ENCODE measurements at regions not wholly inside any gene's neighbourhood (a gene's known extent, or its start where the extent isn't known, plus 50 kb on each side); places are given as distances from the start of the nearest gene placed in this dataset.

GRCh38 chr11:119889728-119890280 lies 160.8 kb upstream of the NECTIN1 start:
- no peak overlapping the region for H3K27ac ChIP-seq (ENCODE audit: low read depth in 2 of 2, low read length in 1 of 2)
- no peaks in the 10 kb centered on the region for H3K9me3 ChIP-seq (ENCODE audit: control insufficient read depth in 2 of 2, insufficient read depth in 1 of 2, low read depth in 1 of 2, low read length in 1 of 2)
- WGBS, 2 donors: 72 to 82% methylated on average over 4 of the region's 4 CpGs
- H3K36me3 ChIP-seq (ENCODE audit: control insufficient read depth in 2 of 2, insufficient read depth in 2 of 2, low read length in 1 of 2): no peaks in the 10 kb centered on the region
- peaks cover 0 to 2% of the 10 kb centered on the region in 2 donors for H3K4me1 ChIP-seq (ENCODE audit: control insufficient read depth in 2 of 2, insufficient read depth in 2 of 2, low read length in 1 of 2)
- H3K4me3 ChIP-seq (ENCODE audit: low read depth in 1 of 2, low read length in 2 of 2): no peak overlapping the region
- no peaks in the 10 kb centered on the region for H3K27me3 ChIP-seq (ENCODE audit: control insufficient read depth in 1 of 2, insufficient read depth in 2 of 2, low read length in 2 of 2)

- H3K27ac ChIP-seq (ENCODE audit: low read depth in 2 of 2, low read length in 1 of 2): no peak overlapping the region
- no peak overlapping the region for H3K4me3 ChIP-seq (ENCODE audit: low read depth in 1 of 2, low read length in 2 of 2)
- H3K27me3 ChIP-seq (ENCODE audit: control insufficient read depth in 1 of 2, insufficient read depth in 2 of 2, low read length in 2 of 2): no peaks in the 10 kb centered on the region
- H3K4me1 ChIP-seq (ENCODE audit: control insufficient read depth in 2 of 2, insufficient read depth in 2 of 2, low read length in 1 of 2): peaks cover 0 to 2% of the 10 kb centered on the region in 2 donors
- H3K9me3 ChIP-seq (ENCODE audit: control insufficient read depth in 2 of 2, insufficient read depth in 1 of 2, low read depth in 1 of 2, low read length in 1 of 2): no peaks in the 10 kb centered on the region
- WGBS, 2 donors: 54 to 66% methylated on average over 5 of the region's 5 CpGs
- no peaks in the 10 kb centered on the region for H3K36me3 ChIP-seq (ENCODE audit: control insufficient read depth in 2 of 2, insufficient read depth in 2 of 2, low read length in 1 of 2)
These were observed 160.1 kb upstream of the NECTIN1 start for GRCh38 chr11:119889111-119889510.

GRCh38 chr11:119888119-119888518 lies 159.1 kb upstream of the NECTIN1 start:
- Histone ChIP-seq H3K27ac (ENCODE audit: low read depth in 2 of 2, low read length in 1 of 2) (no peak overlapping the region), H3K4me3 (ENCODE audit: low read depth in 1 of 2, low read length in 2 of 2) (no peak overlapping the region), H3K9me3 (ENCODE audit: control insufficient read depth in 2 of 2, insufficient read depth in 1 of 2, low read depth in 1 of 2, low read length in 1 of 2) (no peaks in the 10 kb centered on the region), H3K27me3 (ENCODE audit: control insufficient read depth in 1 of 2, insufficient read depth in 2 of 2, low read length in 2 of 2) (no peaks in the 10 kb centered on the region), H3K36me3 (ENCODE audit: control insufficient read depth in 2 of 2, insufficient read depth in 2 of 2, low read length in 1 of 2) (no peaks in the 10 kb centered on the region), H3K4me1 (ENCODE audit: control insufficient read depth in 2 of 2, insufficient read depth in 2 of 2, low read length in 1 of 2) (peaks cover 0 to 2% of the 10 kb centered on the region in 2 donors)
- WGBS, 2 donors: 56 to 68% methylated on average over 5 of the region's 5 CpGs

- Histone ChIP-seq H3K9me3 (ENCODE audit: control insufficient read depth in 2 of 2, insufficient read depth in 1 of 2, low read depth in 1 of 2, low read length in 1 of 2) (no peaks in the 10 kb centered on the region), H3K36me3 (ENCODE audit: control insufficient read depth in 2 of 2, insufficient read depth in 2 of 2, low read length in 1 of 2) (no peaks in the 10 kb centered on the region), H3K4me3 (ENCODE audit: low read depth in 1 of 2, low read length in 2 of 2) (no peak overlapping the region), H3K27me3 (ENCODE audit: control insufficient read depth in 1 of 2, insufficient read depth in 2 of 2, low read length in 2 of 2) (no peaks in the 10 kb centered on the region), H3K4me1 (ENCODE audit: control insufficient read depth in 2 of 2, insufficient read depth in 2 of 2, low read length in 1 of 2) (peaks cover 0 to 2% of the 10 kb centered on the region in 2 donors), H3K27ac (ENCODE audit: low read depth in 2 of 2, low read length in 1 of 2) (no peak overlapping the region)
- WGBS, 2 donors: 89 to 90% methylated on average over 11 of the region's 11 CpGs
These were observed 157.7 kb upstream of the NECTIN1 start for GRCh38 chr11:119886667-119887230.

- no peaks in the 10 kb centered on the region for H3K36me3 ChIP-seq (ENCODE audit: control insufficient read depth in 2 of 2, insufficient read depth in 2 of 2, low read length in 1 of 2)
- H3K4me1 ChIP-seq (ENCODE audit: control insufficient read depth in 2 of 2, insufficient read depth in 2 of 2, low read length in 1 of 2): peaks cover 0 to 2% of the 10 kb centered on the region in 2 donors
- WGBS, 2 donors: 62 to 77% methylated on average over 5 of the region's 5 CpGs
- H3K4me3 ChIP-seq (ENCODE audit: low read depth in 1 of 2, low read length in 2 of 2): no peak overlapping the region
- no peak overlapping the region for H3K27ac ChIP-seq (ENCODE audit: low read depth in 2 of 2, low read length in 1 of 2)
- H3K9me3 ChIP-seq (ENCODE audit: control insufficient read depth in 2 of 2, insufficient read depth in 1 of 2, low read depth in 1 of 2, low read length in 1 of 2): no peaks in the 10 kb centered on the region
- no peaks in the 10 kb centered on the region for H3K27me3 ChIP-seq (ENCODE audit: control insufficient read depth in 1 of 2, insufficient read depth in 2 of 2, low read length in 2 of 2)
These were observed 157.0 kb upstream of the NECTIN1 start for GRCh38 chr11:119885861-119886567.

- Histone ChIP-seq H3K36me3 (ENCODE audit: control insufficient read depth in 2 of 2, insufficient read depth in 2 of 2, low read length in 1 of 2) (no peaks in the 10 kb centered on the region), H3K4me3 (ENCODE audit: low read depth in 1 of 2, low read length in 2 of 2) (no peak overlapping the region), H3K4me1 (ENCODE audit: control insufficient read depth in 2 of 2, insufficient read depth in 2 of 2, low read length in 1 of 2) (peaks cover 0 to 2% of the 10 kb centered on the region in 2 donors), H3K27me3 (ENCODE audit: control insufficient read depth in 1 of 2, insufficient read depth in 2 of 2, low read length in 2 of 2) (no peaks in the 10 kb centered on the region), H3K9me3 (ENCODE audit: control insufficient read depth in 2 of 2, insufficient read depth in 1 of 2, low read depth in 1 of 2, low read length in 1 of 2) (no peaks in the 10 kb centered on the region), H3K27ac (ENCODE audit: low read depth in 2 of 2, low read length in 1 of 2) (no peak overlapping the region)
- 75 to 77% methylated on average over 5 of the region's 5 CpGs for WGBS, 2 donors
These were observed 156.1 kb upstream of the NECTIN1 start for GRCh38 chr11:119885067-119885466.

- Histone ChIP-seq H3K36me3 (ENCODE audit: control insufficient read depth in 2 of 2, insufficient read depth in 2 of 2, low read length in 1 of 2) (no peaks in the 10 kb centered on the region), H3K9me3 (ENCODE audit: control insufficient read depth in 2 of 2, insufficient read depth in 1 of 2, low read depth in 1 of 2, low read length in 1 of 2) (no peaks in the 10 kb centered on the region), H3K4me1 (ENCODE audit: control insufficient read depth in 2 of 2, insufficient read depth in 2 of 2, low read length in 1 of 2) (peaks cover 0 to 2% of the 10 kb centered on the region in 2 donors), H3K27ac (ENCODE audit: low read depth in 2 of 2, low read length in 1 of 2) (no peak overlapping the region), H3K4me3 (ENCODE audit: low read depth in 1 of 2, low read length in 2 of 2) (no peak overlapping the region), H3K27me3 (ENCODE audit: control insufficient read depth in 1 of 2, insufficient read depth in 2 of 2, low read length in 2 of 2) (no peaks in the 10 kb centered on the region)
- 77 to 83% methylated on average over 4 of the region's 4 CpGs for WGBS, 2 donors
These were observed 153.3 kb upstream of the NECTIN1 start for GRCh38 chr11:119882316-119882715.

- WGBS, 2 donors: 61 to 62% methylated on average over 7 of the region's 7 CpGs
- Histone ChIP-seq H3K4me1 (ENCODE audit: control insufficient read depth in 2 of 2, insufficient read depth in 2 of 2, low read length in 1 of 2) (peaks cover 0 to under 1% of the 10 kb centered on the region in 2 donors), H3K27ac (ENCODE audit: low read depth in 2 of 2, low read length in 1 of 2) (no peak overlapping the region), H3K9me3 (ENCODE audit: control insufficient read depth in 2 of 2, insufficient read depth in 1 of 2, low read depth in 1 of 2, low read length in 1 of 2) (no peaks in the 10 kb centered on the region), H3K4me3 (ENCODE audit: low read depth in 1 of 2, low read length in 2 of 2) (no peak overlapping the region), H3K27me3 (ENCODE audit: control insufficient read depth in 1 of 2, insufficient read depth in 2 of 2, low read length in 2 of 2) (no peaks in the 10 kb centered on the region), H3K36me3 (ENCODE audit: control insufficient read depth in 2 of 2, insufficient read depth in 2 of 2, low read length in 1 of 2) (no peaks in the 10 kb centered on the region)
These were observed 151.9 kb upstream of the NECTIN1 start for GRCh38 chr11:119880873-119881272.

GRCh38 chr11:119880143-119880542 lies 151.1 kb upstream of the NECTIN1 start:
- H3K9me3 ChIP-seq (ENCODE audit: control insufficient read depth in 2 of 2, insufficient read depth in 1 of 2, low read depth in 1 of 2, low read length in 1 of 2): no peaks in the 10 kb centered on the region
- no peaks in the 10 kb centered on the region for H3K4me1 ChIP-seq (ENCODE audit: control insufficient read depth in 2 of 2, insufficient read depth in 2 of 2, low read length in 1 of 2)
- H3K27me3 ChIP-seq (ENCODE audit: control insufficient read depth in 1 of 2, insufficient read depth in 2 of 2, low read length in 2 of 2): no peaks in the 10 kb centered on the region
- no peak overlapping the region for H3K4me3 ChIP-seq (ENCODE audit: low read depth in 1 of 2, low read length in 2 of 2)
- no peaks in the 10 kb centered on the region for H3K36me3 ChIP-seq (ENCODE audit: control insufficient read depth in 2 of 2, insufficient read depth in 2 of 2, low read length in 1 of 2)
- no peak overlapping the region for H3K27ac ChIP-seq (ENCODE audit: low read depth in 2 of 2, low read length in 1 of 2)
- WGBS, 2 donors: 64 to 66% methylated on average over 4 of the region's 4 CpGs

- peaks cover 0 to 3% of the 10 kb centered on the region in 2 donors for H3K27me3 ChIP-seq (ENCODE audit: control insufficient read depth in 1 of 2, insufficient read depth in 2 of 2, low read length in 2 of 2)
These were observed 150.0 kb upstream of the NECTIN1 start for GRCh38 chr11:119878990-119879389.

More at GRCh38 chr11:119878990-119879389, 150.0 kb upstream of the NECTIN1 start:
- Histone ChIP-seq H3K9me3 (ENCODE audit: control insufficient read depth in 2 of 2, insufficient read depth in 1 of 2, low read depth in 1 of 2, low read length in 1 of 2) (no peaks in the 10 kb centered on the region), H3K27ac (ENCODE audit: low read depth in 2 of 2, low read length in 1 of 2) (no peak overlapping the region), H3K4me1 (ENCODE audit: control insufficient read depth in 2 of 2, insufficient read depth in 2 of 2, low read length in 1 of 2) (no peaks in the 10 kb centered on the region), H3K36me3 (ENCODE audit: control insufficient read depth in 2 of 2, insufficient read depth in 2 of 2, low read length in 1 of 2) (no peaks in the 10 kb centered on the region), H3K4me3 (ENCODE audit: low read depth in 1 of 2, low read length in 2 of 2) (no peak overlapping the region)
- 59 to 74% methylated on average over 6 of the region's 6 CpGs for WGBS, 2 donors
